Ramos (cell line): ENCODE measurements at regions not wholly inside any gene's neighbourhood (a gene's known extent, or its start where the extent isn't known, plus 50 kb on each side); places are given as distances from the start of the nearest gene placed in this dataset.

Experiments
- in situ Hi-C: fragments of 300-500 bp; cut with MboI; formaldehyde crosslinking; loops from one replicate; pipeline ENCODE4 v1.14.3; 2022; ENCODE audit warnings: low sequenced_read_pairs; ENCODE audit not compliant: unreplicated experiment

- in situ Hi-C loops = no loop called here
Measured at GRCh38 chr20:24339210-24339641, 130.2 kb upstream of the SYNDIG1 start.

DNA sequence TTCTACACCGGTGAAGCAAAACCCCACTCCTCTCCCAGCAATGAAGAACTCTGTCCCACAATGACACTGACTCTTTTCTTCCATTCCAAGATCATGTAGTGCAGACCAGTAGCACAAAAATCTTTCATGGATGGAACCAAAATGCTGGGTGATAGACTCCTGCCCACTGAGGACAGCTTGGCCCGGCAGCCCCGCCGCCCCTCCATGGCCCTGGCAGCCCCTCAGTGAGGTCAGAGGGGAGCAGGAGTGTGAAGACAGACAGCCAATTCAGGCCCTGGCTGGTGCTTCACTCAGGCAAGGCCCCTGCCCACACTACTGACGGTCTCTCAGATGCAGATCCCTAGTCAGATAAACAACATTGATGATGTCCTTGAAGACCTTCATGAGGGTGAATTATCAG is 131.9 kb upstream of the SYNDIG1 start:
- in situ Hi-C loops = no loop called here

GRCh38 chr20:24337069-24337468 is 132.4 kb upstream of the SYNDIG1 start:
- in situ Hi-C loops = no loop called here

DNA sequence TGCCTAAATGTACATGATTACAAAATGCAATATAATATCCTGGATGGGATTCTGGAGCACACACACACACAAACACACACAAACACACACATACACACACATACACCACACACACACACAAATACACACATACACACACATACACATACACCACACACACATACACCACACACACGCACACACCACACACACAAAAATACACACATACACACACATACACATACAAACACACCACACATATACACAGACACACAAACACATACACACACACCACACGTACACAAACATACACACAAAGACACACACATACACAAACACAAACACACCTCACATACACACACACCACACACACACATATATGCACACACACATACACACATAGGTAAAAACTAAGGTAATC is 134.6 kb upstream of the SYNDIG1 start:
- in situ Hi-C loops = no loop called here

- in situ Hi-C loops = no loop called here
Measured at GRCh38 chr20:24332956-24333355, 136.5 kb upstream of the SYNDIG1 start.

DNA sequence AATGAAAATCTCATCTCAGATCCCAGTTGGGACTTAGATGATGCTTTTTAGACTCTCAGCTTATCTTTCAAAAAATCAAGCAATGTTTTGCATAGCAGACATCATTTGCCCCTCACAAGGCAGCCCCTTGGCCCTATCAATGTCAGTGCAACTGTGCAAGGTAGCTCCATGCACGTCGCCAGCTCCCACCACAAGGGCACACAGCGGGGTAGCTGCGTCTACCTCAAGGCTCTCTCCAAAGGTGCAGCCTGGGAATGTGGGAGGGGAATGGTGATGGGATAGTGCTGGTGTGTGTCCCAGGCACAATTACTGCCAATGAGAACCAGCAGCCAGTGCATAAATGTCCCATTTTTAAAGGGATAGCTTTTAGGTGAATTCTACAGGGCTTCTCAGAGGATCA is 137.5 kb upstream of the SYNDIG1 start:
- in situ Hi-C loops = no loop called here

GRCh38 chr20:24328901-24329300 is 140.5 kb upstream of the SYNDIG1 start:
- in situ Hi-C loops = no loop called here

- in situ Hi-C loops = no loop called here
Measured at GRCh38 chr20:24321973-24322372, 147.5 kb upstream of the SYNDIG1 start.

DNA sequence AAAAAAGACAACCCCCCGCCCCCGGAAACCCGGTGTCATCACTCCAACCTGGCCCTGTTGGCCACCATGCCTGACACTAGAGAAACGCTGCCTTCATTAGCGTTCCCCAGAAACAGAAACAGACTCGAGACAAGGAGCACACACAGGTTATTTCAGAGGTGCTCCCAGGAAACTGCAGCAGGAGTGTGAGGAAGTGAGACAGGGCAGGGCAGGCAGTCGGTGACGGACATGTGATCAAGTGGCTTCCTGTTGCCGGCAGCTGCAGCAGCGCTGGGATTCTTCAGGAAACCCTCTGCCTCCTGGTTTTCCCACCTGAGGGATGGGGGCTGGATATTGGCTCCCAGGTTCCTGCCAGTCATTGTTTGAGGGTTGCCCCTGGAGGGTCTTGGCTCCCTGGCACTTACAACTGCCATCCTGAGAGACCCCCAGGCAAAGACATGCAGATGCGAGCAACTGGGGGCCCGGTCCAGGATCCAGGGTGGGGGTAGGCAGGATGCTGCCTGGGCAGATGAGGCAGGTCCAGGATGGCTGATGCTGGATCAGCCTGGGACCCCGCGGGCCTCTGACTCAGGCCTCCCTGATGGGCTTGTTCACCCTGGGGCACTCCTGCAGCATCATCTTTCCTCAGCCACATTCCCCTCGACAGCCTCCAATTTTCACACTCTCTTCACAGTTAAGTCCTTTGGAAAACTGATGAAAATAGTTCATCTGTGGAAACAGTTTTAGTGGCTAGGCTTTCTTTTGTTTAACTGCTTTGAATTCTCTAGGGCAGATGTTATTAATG is 150.7 kb upstream of the SYNDIG1 start:
- in situ Hi-C loops = no loop called here

DNA sequence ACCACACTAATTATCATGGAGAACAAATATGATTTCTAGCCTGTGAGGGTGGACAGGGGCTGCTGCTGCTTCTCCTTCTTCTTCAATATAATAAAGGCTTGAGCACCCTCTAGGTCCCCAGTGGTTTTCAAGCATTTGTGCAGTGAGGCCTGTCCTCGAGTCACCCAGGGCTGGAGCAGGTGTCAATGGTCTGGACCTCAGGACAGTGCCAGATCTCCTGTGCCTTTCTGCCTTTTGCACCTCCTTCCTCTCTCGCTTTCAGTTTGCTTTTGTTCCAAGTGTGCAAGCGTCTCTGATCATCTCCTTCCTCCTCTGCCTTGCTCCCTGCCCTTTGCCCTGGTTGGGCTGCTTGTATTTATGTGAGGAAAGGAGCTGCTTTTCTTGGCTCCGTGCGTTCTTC is 152.2 kb upstream of the SYNDIG1 start:
- in situ Hi-C loops = no loop called here

- in situ Hi-C loops = no loop called here
Measured at GRCh38 chr20:24316731-24317130, 152.7 kb upstream of the SYNDIG1 start.

DNA sequence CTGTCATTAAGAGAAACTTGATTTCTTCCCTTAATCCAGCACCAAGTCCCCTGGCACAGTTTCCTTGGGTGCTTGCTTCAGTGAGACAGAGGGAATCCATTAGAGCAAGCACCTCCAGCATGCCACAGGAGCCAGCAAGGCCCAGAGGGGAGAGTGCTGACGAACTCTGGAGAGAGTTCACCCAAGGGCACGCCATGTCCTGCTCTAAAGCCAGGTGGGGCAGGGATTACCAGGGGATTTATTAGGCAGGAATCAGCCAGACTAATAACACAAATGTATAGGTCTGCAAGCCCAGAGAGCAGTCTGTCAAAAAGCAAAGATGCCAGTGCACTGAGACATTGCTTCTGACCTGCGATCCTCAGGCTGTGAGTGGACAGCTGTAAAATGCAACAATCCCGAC is 155.4 kb upstream of the SYNDIG1 start:
- in situ Hi-C loops = no loop called here

- in situ Hi-C loops = no loop called here
Measured at GRCh38 chr20:24309596-24309995, 159.8 kb upstream of the SYNDIG1 start.

DNA sequence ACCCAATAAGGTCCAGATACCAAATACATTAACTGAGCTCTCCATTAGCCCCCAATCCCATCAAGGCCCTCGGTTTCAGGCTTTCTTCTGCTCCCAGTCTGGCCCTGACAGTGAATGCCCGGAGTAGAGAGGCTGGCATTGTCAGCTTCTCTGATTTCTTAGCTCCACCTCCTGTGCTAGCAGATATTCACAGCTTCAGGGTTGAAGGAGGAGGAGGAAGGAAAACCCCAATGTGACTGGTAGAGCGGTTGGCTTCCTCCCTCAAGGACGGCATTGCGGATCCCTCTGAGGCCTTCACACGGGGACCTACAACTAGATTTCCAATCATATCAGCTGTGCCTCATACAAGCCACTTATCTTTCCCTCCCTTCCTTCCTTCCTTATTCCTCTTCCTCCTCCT is 164.1 kb upstream of the SYNDIG1 start:
- in situ Hi-C loops = no loop called here

GRCh38 chr20:24304291-24304690 is 165.1 kb upstream of the SYNDIG1 start:
- in situ Hi-C loops = no loop called here

GRCh38 chr20:24303393-24304170 is 165.8 kb upstream of the SYNDIG1 start:
- in situ Hi-C loops = no loop called here

GRCh38 chr20:24297993-24298392 is 171.4 kb upstream of the SYNDIG1 start:
- in situ Hi-C loops = loop anchor here (10.0 kb wide), 1 partner anchor 63 kb away; no protein-coding TSS in a partner anchor

DNA sequence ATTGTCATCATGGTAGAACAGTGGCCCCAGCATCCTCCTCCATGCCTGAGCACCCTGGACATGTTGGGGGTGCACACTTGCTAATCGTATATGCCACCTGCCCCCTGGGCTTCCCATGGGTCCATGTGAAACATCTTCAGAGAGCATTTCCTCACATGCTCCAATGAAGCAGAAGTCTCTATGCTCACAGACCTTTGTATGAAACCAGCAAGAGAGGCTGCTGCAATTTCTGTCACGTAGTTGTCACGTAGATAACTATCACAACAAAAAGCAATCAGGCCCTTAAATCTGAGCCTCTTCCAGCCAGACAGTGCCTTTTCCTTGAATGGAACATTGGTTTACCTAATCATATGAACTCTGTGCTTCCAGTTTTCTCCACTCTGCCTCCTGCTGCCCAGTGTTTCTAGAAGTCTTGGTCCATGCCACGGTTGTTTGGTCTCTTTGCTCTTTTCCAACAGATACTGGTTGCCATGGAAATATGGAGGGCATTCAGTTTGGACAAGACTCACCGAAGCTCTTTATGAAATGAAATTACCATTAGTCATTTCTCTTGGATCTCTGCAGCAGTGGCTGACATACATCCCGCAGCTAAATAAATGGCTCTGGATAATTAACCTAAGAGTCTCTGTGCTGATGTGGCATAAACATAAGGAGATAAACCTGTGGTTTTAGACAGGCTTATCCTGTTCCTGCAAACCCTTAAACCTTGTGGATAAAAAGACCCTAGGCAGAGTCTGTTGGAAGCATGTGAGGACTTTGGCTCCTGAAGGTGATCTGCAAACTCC is 172.8 kb upstream of the SYNDIG1 start:
- in situ Hi-C loops = loop anchor here (10.0 kb wide), 1 partner anchor 62 kb away; no protein-coding TSS in a partner anchor

GRCh38 chr20:24291014-24291413 is 178.4 kb upstream of the SYNDIG1 start:
- in situ Hi-C loops = loop anchor here (10.0 kb wide), 1 partner anchor 56 kb away; no protein-coding TSS in a partner anchor

GRCh38 chr20:24289737-24290481 is 179.5 kb upstream of the SYNDIG1 start:
- in situ Hi-C loops = loop anchor here (10.0 kb wide), 1 partner anchor 55 kb away; no protein-coding TSS in a partner anchor
